Mucosa of descending colon (tissue), 3 donors: ENCODE measurements at regions not wholly inside any gene's neighbourhood (a gene's known extent, or its start where the extent isn't known, plus 50 kb on each side); places are given as distances from the start of the nearest gene placed in this dataset.

ENCODE experiments used
- ATAC-seq: fragments of 200-7000 bp; cut with Tn5 transposase; one replicate; pipeline ENCODE4 v1.9.1; 2020; ENCODE audit warnings: mild to moderate bottlenecking, moderate library complexity
- DNase-seq, 3 donors: peaks; one replicate each; pipeline ENCODE4 v3.0.0-alpha.2; 2020
- H3K36me3 ChIP-seq: fragments of 200-600 bp; one replicate; pipeline ENCODE4 v1.8.0; 2021; ENCODE audit warnings: low read depth, mild to moderate bottlenecking
- H3K4me1 ChIP-seq: fragments of 200-600 bp; one replicate; pipeline ENCODE4 v1.8.0; 2021; ENCODE audit warnings: low read depth, mild to moderate bottlenecking
- H3K4me3 ChIP-seq: fragments of 200-600 bp; one replicate; pipeline ENCODE4 v1.8.0; 2021; ENCODE audit warnings: mild to moderate bottlenecking
- H3K9me3 ChIP-seq: fragments of 200-600 bp; one replicate; pipeline ENCODE4 v1.8.0; 2021; ENCODE audit warnings: mild to moderate bottlenecking
- CTCF ChIP-seq: fragments of 200-600 bp; IDR thresholded peaks from one replicate; pipeline ENCODE4 v1.8.0; 2022; ENCODE audit warnings: antibody characterized with exemption, mild to moderate bottlenecking
- intact Hi-C, 2 donors: fragments of 100-400 bp; cut with DNase I in 1 of 2; cut with micrococcal nuclease in 1 of 2; formaldehyde crosslinking; loops; one replicate each; pipeline versions ENCODE4 v1.11.0 to v1.11.1; 2022; cut with DNase I, micrococcal nuclease
- donor health status: DM: no; HTN: no; CAD: no; lungs with moderate emphysema.
- donor health status: DM: no; HTN: no; CAD: no.
- donor health status: DM: no; HTN: yes; CAD: no.

GRCh38 chr1:193807208-193807607 is 620.8 kb upstream of the B3GALT2 start:
- ATAC-seq, result no peak
- no peaks in the 10 kb centered on the region for H3K9me3 ChIP-seq
- H3K4me3 ChIP-seq, result no peak overlapping the region
- intact Hi-C loops, result no loop called here
- no peak for DNase-seq
- H3K4me1 ChIP-seq, result no peaks in the 10 kb centered on the region
- no peaks in the 10 kb centered on the region for H3K36me3 ChIP-seq
- no peak for TF ChIP-seq CTCF

GRCh38 chr1:193806079-193807048 is 620.0 kb upstream of the B3GALT2 start:
- Histone ChIP-seq H3K9me3 (no peaks in the 10 kb centered on the region), H3K36me3 (no peaks in the 10 kb centered on the region), H3K4me3 (no peak overlapping the region), H3K4me1 (no peaks in the 10 kb centered on the region)
- DNase-seq, result no peak
- ATAC-seq, result no peak
- no peak for TF ChIP-seq CTCF
- intact Hi-C loops, result no loop called here

GRCh38 chr1:193799948-193800690 is 613.7 kb upstream of the B3GALT2 start:
- DNase-seq (no peak), ATAC-seq (no peak)
- Histone ChIP-seq H3K36me3 (no peaks in the 10 kb centered on the region), H3K4me1 (no peaks in the 10 kb centered on the region), H3K4me3 (no peak overlapping the region), H3K9me3 (no peaks in the 10 kb centered on the region)
- intact Hi-C loops, result no loop called here
- no peak for TF ChIP-seq CTCF

- DNase-seq (no peak), ATAC-seq (no peak)
- Histone ChIP-seq H3K36me3 (no peaks in the 10 kb centered on the region), H3K4me1 (no peaks in the 10 kb centered on the region), H3K4me3 (no peak overlapping the region), H3K9me3 (no peaks in the 10 kb centered on the region)
- no peak for TF ChIP-seq CTCF
- intact Hi-C loops, result no loop called here
These were observed 613.0 kb upstream of the B3GALT2 start for GRCh38 chr1:193799371-193799770.

- no peaks in the 10 kb centered on the region for H3K36me3 ChIP-seq
- DNase-seq (peak in 1 of 3 donors; percentile 8), ATAC-seq (peak; percentile 40)
- H3K4me1 ChIP-seq, result no peaks in the 10 kb centered on the region
- H3K9me3 ChIP-seq, result no peaks in the 10 kb centered on the region
- TF ChIP-seq CTCF, result no peak
- intact Hi-C loops, result no loop called here
- H3K4me3 ChIP-seq, result no peak overlapping the region
These were observed 607.8 kb upstream of the B3GALT2 start for GRCh38 chr1:193794239-193794638.
